ENCODE measurements at regions not wholly inside any gene's neighbourhood (a gene's known extent, or its start where the extent isn't known, plus 50 kb on each side); places are given as distances from the start of the nearest gene placed in this dataset.
"Not testable (repeated sequence)": the region's sequence is repeated elsewhere in the genome, so short reads cannot be mapped to it uniquely, and the experiment has no call there.

GRCh38 chr1:189606047-189606446, 871.6 kb downstream of the BRINP3 start:
- no peak for DNase-seq (ENCODE audit: low spot score)

DNA sequence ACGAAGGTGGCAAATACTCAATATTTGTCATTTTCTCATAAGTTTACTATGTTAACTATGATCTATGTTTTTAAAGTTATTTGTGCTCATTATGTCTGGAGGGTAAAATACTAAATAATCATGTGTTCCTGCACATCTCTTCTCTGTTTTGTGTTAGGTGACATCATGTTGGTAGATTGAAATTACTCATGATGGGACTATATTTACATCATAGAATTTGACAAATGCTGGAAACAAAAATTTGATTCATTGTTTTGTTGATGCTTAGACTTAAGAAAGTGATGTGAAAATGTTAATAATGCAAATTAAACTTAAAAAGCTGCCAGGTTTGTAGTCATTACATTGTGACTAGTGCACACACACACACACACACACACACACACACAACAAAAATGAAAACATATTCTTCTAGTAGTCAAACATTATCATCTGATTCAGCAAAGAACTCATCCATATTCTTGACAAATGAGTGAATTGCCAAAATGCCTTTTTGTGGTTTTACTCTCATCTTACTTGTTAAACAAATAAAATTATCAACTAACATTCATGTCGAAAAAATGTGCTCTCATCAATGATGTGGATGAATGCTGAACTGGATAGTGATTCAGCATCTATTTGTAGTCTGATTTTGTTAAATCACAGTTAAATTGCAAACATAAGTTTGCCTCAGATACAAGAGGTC, 870.7 kb downstream of the BRINP3 start:
- no peak for DNase-seq (ENCODE audit: low spot score)

DNA sequence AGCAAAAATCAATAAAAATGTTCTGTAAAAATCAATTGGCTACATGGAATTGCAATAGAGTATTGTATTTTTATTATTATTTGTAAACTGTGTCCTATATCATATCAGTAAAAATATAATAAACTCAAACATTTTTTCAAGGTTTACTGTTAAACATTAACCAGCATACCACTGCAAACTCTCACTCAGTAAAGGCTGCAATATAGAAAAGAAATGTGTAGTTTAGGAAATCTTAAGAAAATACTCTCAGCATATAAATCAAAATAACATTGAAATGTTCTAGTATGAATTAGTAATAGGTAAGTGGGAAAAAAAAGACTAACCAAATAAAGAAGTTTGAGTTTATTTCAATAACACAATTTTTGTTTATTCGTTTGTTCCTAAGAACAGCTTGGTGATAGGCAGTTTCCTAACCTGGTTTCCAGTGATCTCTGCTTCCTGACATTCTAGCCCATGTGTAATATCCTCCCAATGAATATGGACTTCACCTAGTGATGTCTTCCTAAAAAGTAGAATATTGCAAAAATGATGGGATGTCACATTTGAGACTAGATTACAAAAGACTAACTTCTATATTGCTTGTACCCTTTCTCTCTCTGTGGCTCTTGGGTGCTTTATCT, 870.1 kb downstream of the BRINP3 start:
- no peak for DNase-seq (ENCODE audit: low spot score)

- no peak for DNase-seq (ENCODE audit: low spot score)
Observed at GRCh38 chr1:189609167-189609566, 868.5 kb downstream of the BRINP3 start.

GRCh38 chr1:189616893-189617292, 860.8 kb downstream of the BRINP3 start:
- DNase-seq (ENCODE audit: low spot score), result no peak

GRCh38 chr1:189619682-189620332, 857.9 kb downstream of the BRINP3 start:
- no peak for DNase-seq (ENCODE audit: low spot score)

DNA sequence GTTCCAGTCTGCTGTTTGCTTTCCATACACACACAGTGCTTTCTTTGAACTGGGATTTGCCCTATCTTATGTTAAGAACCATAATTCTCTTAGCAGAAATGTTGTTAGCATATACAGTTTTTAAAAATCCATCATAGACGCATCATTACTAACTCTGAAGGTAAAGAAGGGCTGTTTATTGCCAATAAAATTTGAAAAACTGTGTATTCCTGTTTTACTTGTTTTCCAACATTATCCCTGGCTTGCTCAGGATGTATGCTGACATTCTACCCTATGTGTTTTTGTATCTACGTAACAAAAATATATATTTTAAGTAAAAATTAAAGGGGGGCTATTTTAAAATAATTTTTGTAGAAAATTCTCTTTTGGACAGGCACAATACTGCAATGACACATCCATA, 857.2 kb downstream of the BRINP3 start:
- DNase-seq (ENCODE audit: low spot score), result no peak

DNA sequence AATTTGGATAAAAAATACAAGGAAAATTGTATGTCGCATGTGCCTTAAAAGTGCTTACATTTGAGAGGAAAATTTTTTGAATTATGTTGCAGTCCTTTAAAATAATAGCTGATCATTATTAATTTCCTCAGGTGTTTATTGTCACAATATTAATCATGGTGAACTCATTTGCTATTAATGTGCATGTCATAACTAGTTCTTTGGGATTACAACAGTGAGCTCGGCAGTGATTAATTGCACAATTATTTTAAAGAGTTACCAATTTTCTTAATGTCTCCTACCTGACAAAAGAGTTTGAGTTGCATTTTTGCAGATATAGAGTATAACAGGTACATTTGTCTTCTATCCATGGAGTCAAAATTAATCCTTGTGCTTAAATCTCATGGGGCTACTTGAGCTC, 854.3 kb downstream of the BRINP3 start:
- DNase-seq (ENCODE audit: low spot score), result no peak

GRCh38 chr1:189627427-189627826, 850.2 kb downstream of the BRINP3 start:
- no peak for DNase-seq (ENCODE audit: low spot score)

DNA sequence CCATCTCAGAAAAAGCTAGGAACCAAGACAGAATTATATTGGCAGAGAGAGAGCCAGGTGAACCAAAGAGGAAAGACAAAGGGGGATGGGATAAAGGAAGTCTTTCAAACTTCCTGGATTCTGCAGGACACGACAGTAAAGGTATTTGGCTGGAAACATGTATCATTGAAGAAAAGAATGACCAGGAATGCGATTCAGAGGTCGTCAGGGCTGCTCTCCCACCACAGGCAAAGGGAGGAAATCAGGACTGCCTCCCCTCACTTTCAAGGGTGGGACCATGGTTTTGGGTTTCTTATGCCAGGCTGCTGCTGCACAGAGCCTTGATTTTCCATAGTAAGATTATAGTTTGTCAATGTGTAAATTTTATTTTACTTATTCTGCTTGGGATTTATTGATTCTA, 848.8 kb downstream of the BRINP3 start:
- DNase-seq (ENCODE audit: low spot score), result no peak

- DNase-seq (ENCODE audit: low spot score), result no peak
Observed at GRCh38 chr1:189633658-189634057, 844.0 kb downstream of the BRINP3 start.

DNA sequence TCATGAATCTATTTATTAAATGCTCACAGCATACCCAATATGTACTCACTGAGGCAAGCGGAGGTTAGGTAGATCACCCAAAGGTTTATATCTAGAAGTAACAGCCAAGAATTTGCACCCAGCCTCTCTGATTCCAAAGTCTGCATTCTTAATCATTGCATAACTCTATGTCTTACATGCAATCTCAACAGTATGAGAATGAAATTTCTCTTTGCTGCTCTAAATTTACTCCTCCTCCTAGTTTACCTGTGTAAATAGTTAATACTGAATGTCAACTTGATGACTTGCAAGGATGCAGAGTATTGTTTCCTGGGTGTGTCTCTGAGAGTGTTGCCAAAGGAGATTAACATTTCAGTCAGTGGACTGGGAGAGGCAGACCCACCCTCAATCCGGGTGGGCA, 840.6 kb downstream of the BRINP3 start:
- no peak for DNase-seq (ENCODE audit: low spot score)

DNA sequence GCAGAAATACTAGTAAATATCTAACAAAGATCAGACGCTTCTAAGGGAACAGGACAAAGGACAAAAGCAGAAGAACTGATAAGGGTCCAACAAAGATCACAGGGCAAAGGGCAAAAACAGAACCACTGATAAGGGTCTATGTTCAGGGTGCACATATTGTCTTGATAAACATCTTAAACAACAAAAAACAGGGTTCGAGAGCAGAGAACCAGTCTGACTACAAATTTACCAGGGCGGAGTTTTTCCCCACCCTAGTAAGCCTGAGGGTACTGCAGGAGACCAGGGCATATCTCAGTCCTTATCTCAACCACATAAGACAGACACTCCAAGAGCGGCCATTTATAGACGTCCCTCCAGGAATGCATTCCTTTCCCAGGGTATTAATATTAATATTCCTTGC, 833.5 kb downstream of the BRINP3 start:
- not testable (repeated sequence) for DNase-seq (ENCODE audit: low spot score)

DNA sequence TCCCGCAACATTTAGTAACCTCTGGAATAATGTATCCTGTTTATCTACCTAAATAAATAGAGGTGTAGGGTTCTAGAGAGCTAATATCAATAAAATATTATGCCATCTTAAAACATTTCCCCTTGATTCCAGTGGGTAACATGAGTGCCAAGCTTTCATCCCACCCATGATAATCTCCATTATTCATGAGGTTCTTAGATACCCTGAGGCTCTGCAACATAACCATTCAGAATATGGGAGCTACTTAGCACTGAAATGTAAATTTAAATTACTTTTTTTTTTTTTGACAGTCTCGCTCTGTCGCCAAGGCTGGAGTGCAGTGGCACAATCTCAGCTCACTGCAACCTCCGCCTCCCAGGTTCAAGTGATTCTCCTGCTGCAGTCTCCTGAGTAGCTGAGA, 832.7 kb downstream of the BRINP3 start:
- DNase-seq (ENCODE audit: low spot score), result no peak

DNA sequence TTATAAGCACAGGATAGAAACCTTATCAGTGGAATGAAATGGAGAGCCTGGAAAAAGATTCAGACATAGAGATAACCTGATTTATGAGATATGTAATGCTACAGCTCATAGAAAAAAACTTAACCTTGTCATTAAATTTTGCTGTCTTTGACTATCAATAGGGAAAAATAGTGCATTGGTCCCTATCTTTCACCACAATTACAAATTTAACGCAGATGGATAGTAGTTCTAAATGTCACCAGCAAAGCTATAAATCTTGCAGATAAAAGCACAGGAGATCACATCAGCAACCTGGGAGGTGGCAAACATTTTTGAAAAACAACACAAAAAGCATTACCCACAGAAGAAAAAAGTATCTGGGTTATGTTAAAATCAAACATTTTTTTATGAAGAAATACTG, 831.6 kb downstream of the BRINP3 start:
- no peak for DNase-seq (ENCODE audit: low spot score)

DNA sequence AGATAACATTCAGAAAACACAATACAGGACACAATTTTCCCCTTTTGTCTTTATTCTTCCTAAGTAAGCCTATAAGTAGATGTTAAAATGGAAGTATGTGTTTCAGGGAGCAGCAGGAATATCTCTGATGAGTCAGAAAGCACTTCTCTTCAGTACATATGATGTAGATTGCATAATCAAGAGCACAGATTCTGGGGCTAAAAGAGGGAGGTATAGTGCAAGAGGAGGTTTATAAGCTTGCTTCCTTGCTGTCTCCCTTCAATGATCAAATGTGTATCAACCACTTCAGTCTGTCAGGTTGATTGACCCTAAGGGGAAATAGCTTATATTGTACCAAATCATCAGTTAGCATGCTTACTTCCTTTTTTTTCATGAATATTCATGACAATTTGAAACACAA, 822.8 kb downstream of the BRINP3 start:
- DNase-seq (ENCODE audit: low spot score), result no peak

- no peak for DNase-seq (ENCODE audit: low spot score)
Observed at GRCh38 chr1:189656628-189657530, 820.8 kb downstream of the BRINP3 start.

- DNase-seq (ENCODE audit: low spot score), result no peak
Observed at GRCh38 chr1:189657715-189658114, 819.9 kb downstream of the BRINP3 start.

GRCh38 chr1:189658381-189658780, 819.3 kb downstream of the BRINP3 start:
- no peak for DNase-seq (ENCODE audit: low spot score)

DNA sequence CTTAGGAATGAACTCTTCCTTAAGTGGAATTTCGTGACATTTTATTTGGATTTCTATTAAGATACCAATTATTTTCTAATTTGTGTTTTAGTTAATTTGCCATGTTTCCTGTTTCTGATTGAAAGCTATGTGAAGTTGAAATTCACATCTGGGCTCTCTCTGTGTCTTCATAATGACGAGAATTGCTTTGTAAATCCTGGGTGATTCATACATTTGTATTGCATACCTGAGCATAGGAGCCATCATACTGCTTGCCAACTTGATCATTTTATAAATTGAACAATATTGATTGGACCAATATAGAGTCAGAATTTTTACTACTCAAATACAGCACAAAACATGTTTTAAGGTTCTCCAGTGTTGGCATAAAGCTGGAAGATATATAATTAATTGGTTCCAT, 817.9 kb downstream of the BRINP3 start:
- no peak for DNase-seq (ENCODE audit: low spot score)

GRCh38 chr1:189662190-189662589, 815.5 kb downstream of the BRINP3 start:
- no peak for DNase-seq (ENCODE audit: low spot score)

GRCh38 chr1:189669846-189670245, 807.8 kb downstream of the BRINP3 start:
- DNase-seq (ENCODE audit: low spot score), result no peak

All from mesenteric fat pad (tissue), 1 donor.